Caco-2 (cell line): ENCODE measurements at regions not wholly inside any gene's neighbourhood (a gene's known extent, or its start where the extent isn't known, plus 50 kb on each side); places are given as distances from the start of the nearest gene placed in this dataset.

Experiments
- BruUV-seq: library from RNA; stranded (reverse); fragments of 400-500 nt; replicated peaks from 2 replicates; lab custom pipeline; 2021; lab: Mats Ljungman, UMichigan
- CTCF ChIA-PET: fragments of 300-600 bp; sonication (Branson Sonifier 250); formaldehyde crosslinking; loops from one replicate; lab custom pipeline; 2022; ENCODE audit warnings: antibody characterized with exemption; lab: Charles Lee
- POLR2A ChIA-PET: fragments of 300-600 bp; sonication (Branson Sonifier 250); formaldehyde crosslinking; loops from one replicate; lab custom pipeline; 2022; ENCODE audit warnings: antibody characterized with exemption; lab: Charles Lee
- DNase-seq, 2 experiments: peaks; one replicate each; pipeline versions ENCODE4 v3.0.0 to v3.0.0-alpha.2; 2020 to 2022
- H3K27me3 ChIP-seq: replicated peaks from 2 replicates; pipeline ENCODE4 v1.6.0; 2011; ENCODE audit warnings: low read length; ENCODE audit not compliant: control insufficient read depth, insufficient read depth
- H3K36me3 ChIP-seq: 2 replicates; pipeline ENCODE4 v1.5.1; 2011; ENCODE audit warnings: low read length; ENCODE audit not compliant: control insufficient read depth, insufficient read depth
- H3K4me1 ChIP-seq: fragments of 250-450 bp; sonication (Bioruptor Pico); 2 replicates; pipeline ENCODE4 v1.5.1; 2020; ENCODE audit warnings: mild to moderate bottlenecking
- H3K4me3 ChIP-seq: 2 replicates; pipeline ENCODE4 v1.5.1; 2011; ENCODE audit warnings: low read depth, mild to moderate bottlenecking, control low read depth, low read length
- H3K9me3 ChIP-seq: fragments of 250-450 bp; sonication (Bioruptor Pico); 2 replicates; pipeline ENCODE4 v1.5.1; 2020; ENCODE audit warnings: mild to moderate bottlenecking, moderate library complexity
- H3K27ac Mint-ChIP-seq: one replicate; pipeline ENCODE4 v1.8.0; 2022; ENCODE audit warnings: mixed read lengths; ENCODE audit not compliant: unreplicated experiment
- H3K27me3 Mint-ChIP-seq: one replicate; pipeline ENCODE4 v1.8.0; 2022; ENCODE audit warnings: mixed read lengths; ENCODE audit not compliant: insufficient read depth, unreplicated experiment
- H3K36me3 Mint-ChIP-seq: one replicate; pipeline ENCODE4 v1.8.0; 2022; ENCODE audit warnings: mild to moderate bottlenecking, mixed read lengths; ENCODE audit not compliant: insufficient read depth, unreplicated experiment
- H3K4me1 Mint-ChIP-seq: one replicate; pipeline ENCODE4 v1.8.0; 2022; ENCODE audit warnings: low read depth, mixed read lengths; ENCODE audit not compliant: unreplicated experiment
- H3K4me3 Mint-ChIP-seq: one replicate; pipeline ENCODE4 v1.8.0; 2022; ENCODE audit warnings: mild to moderate bottlenecking, moderate library complexity, mixed read lengths; ENCODE audit not compliant: unreplicated experiment
- H3K9me3 Mint-ChIP-seq: one replicate; pipeline ENCODE4 v1.8.0; 2022; ENCODE audit warnings: mixed read lengths; ENCODE audit not compliant: unreplicated experiment
- intact Hi-C: fragments of 100-400 bp; cut with micrococcal nuclease; formaldehyde crosslinking; loops from one replicate; pipeline ENCODE4 v1.10.0; 2022; ENCODE audit not compliant: unreplicated experiment
- TF ChIP-seq, protein P1 (sequence below), 2 experiments: fragments of 200-600 bp in 1 of 2; IDR thresholded peaks; 1 replicate in 1 of 2; 2 replicates in 1 of 2; pipeline versions ENCODE4 v1.5.1 to v1.8.0; 2011 to 2022; ENCODE audit warnings: antibody characterized with exemption in 1 of 2, control low read depth in 1 of 2, inconsistent platforms in 1 of 2, low read depth in 1 of 2, low read length in 1 of 2, mild to moderate bottlenecking in 1 of 2, moderate library complexity in 1 of 2; ENCODE audit not compliant: insufficient read depth in 1 of 2, severe bottlenecking in 1 of 2, unreplicated experiment in 1 of 2

DNA sequence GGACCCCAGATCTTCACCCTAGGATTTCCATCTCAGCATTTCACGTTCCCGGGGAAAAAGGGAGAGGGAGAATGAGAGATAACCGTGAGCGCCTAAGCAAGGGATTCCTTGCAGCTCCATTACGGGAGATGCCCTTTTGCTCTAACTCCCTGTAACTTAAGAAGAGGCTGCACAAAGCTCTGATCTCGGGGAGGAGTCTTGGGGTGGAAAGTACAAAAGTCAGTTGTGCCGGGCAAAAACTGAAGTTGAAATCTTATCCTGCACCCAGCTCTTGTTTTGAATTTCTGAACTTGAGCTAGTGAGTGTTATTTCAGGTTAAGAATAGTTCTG lies 256.4 kb upstream of the SOX21 start:
- H3K36me3 ChIP-seq, result no peaks in the 10 kb centered on the region
- no peak overlapping the region for H3K4me3 Mint-ChIP-seq
- ChIA-PET CTCF (no interaction called here), POLR2A (no interaction called here)
- no peaks in the 10 kb centered on the region for H3K36me3 Mint-ChIP-seq
- no peak overlapping the region for H3K27ac Mint-ChIP-seq
- H3K27me3 Mint-ChIP-seq, result peaks cover 27% of the 10 kb centered on the region
- intact Hi-C loops, result no loop called here
- no peaks in the 10 kb centered on the region; the same call in none of the 2 replicates for H3K27me3 ChIP-seq
- H3K4me1 Mint-ChIP-seq, result no peaks in the 10 kb centered on the region
- TF ChIP-seq, protein P1, sequence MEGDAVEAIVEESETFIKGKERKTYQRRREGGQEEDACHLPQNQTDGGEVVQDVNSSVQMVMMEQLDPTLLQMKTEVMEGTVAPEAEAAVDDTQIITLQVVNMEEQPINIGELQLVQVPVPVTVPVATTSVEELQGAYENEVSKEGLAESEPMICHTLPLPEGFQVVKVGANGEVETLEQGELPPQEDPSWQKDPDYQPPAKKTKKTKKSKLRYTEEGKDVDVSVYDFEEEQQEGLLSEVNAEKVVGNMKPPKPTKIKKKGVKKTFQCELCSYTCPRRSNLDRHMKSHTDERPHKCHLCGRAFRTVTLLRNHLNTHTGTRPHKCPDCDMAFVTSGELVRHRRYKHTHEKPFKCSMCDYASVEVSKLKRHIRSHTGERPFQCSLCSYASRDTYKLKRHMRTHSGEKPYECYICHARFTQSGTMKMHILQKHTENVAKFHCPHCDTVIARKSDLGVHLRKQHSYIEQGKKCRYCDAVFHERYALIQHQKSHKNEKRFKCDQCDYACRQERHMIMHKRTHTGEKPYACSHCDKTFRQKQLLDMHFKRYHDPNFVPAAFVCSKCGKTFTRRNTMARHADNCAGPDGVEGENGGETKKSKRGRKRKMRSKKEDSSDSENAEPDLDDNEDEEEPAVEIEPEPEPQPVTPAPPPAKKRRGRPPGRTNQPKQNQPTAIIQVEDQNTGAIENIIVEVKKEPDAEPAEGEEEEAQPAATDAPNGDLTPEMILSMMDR (IDR thresholded peaks at IDR 0.05; ENCODE audit: insufficient read depth in 1 of 2, low read depth in 1 of 2, low read length in 1 of 2, severe bottlenecking in 1 of 2, unreplicated experiment in 1 of 2), result no peak
- no peaks in the 10 kb centered on the region for H3K9me3 ChIP-seq
- BruUV-seq, result no TSS peak
- no peak overlapping the region for H3K4me3 ChIP-seq
- no peaks in the 10 kb centered on the region for H3K9me3 Mint-ChIP-seq
- H3K4me1 ChIP-seq, result no peaks in the 10 kb centered on the region
- no peak for DNase-seq

DNA sequence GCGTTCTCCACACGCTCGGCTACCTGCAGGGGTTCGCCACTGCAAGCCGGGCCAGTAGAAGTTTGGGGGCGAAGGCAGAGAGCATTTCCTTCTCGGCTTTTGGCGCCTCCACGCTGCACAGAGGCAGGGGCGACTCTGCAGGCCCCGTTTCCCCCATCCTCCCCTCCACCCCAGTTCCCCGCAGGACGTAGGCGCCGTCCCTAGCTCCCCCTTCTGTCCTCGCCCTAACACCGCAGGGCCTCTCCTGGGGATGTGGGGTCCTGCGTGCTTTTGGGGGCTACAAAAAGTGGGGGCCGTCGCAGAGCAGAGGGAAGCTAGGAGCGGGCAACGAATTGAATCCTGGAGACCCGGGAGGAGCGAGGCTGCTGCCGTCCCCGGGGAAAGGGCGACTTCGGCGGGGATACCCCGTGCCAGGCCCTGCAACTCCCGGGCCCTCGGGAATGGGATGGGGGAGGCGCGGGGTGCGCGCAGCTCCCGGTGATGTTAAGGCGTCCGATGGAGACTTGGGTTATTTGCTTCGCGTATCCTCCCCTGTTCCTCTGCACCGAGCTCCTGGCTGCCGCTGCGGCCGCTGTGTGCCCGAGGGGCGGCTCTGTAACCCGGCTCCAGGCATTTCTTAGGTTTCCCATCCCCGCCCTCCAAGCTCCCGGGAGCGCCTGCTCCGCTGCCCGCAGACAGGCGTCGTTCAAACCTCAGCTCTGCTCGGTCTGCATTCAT lies 255.9 kb upstream of the SOX21 start:
- Histone ChIP-seq H3K27me3 (no peaks in the 10 kb centered on the region; the same call in none of the 2 replicates), H3K4me3 (no peak overlapping the region), H3K4me1 (no peaks in the 10 kb centered on the region), H3K9me3 (no peaks in the 10 kb centered on the region), H3K36me3 (no peaks in the 10 kb centered on the region)
- POLR2A ChIA-PET, result no interaction called here
- TF ChIP-seq, protein P1 (IDR thresholded peaks at IDR 0.05; ENCODE audit: insufficient read depth in 1 of 2, low read depth in 1 of 2, low read length in 1 of 2, severe bottlenecking in 1 of 2, unreplicated experiment in 1 of 2), result no peak
- H3K9me3 Mint-ChIP-seq, result no peaks in the 10 kb centered on the region
- no peaks in the 10 kb centered on the region for H3K4me1 Mint-ChIP-seq
- H3K36me3 Mint-ChIP-seq, result no peaks in the 10 kb centered on the region
- peaks cover 30% of the 10 kb centered on the region for H3K27me3 Mint-ChIP-seq
- no TSS peak for BruUV-seq
- CTCF ChIA-PET, result no interaction called here
- no peak for DNase-seq
- no peak overlapping the region for H3K4me3 Mint-ChIP-seq
- intact Hi-C loops, result no loop called here
- no peak overlapping the region for H3K27ac Mint-ChIP-seq

DNA sequence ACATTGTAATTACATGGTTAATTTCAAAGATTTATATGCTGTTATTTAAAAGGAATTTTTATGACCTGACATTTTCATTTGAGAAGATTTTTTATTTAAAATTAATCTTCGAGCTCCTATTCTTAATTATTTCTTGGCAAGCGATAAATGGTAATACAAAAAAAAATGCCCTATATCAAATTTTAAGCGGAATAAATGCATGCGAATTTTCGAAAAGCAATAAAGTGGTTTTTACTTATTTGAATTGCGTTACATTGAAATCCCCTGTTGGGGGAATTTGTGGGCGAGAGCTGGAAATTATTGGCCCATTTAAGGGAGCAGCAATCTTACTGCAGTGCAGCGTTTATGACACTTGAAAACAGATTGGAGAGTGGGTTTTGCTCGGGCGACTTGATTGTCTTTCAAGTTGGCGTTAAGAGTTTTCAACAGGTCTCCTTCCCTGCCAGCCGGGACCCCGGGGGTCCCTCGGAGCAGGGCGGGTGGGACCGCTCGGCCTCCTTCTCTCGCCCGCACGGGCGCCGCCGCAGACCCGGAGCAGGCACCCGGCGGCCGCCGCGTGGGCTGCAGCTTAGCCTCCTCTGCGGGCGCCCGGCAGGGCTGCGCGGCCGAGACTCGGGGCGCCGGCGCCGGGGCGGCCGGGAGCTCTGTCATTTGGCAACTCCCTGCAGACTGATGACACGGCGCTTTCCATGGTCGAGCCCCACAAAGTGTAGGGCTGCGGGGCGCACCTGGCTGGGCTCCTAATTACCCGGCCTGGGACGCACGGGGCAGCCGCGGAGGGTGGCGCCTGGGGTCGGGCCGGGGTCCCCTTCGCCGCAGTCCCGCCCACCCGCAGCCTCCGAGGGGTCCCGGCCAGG lies 255.1 kb upstream of the SOX21 start:
- Histone ChIP-seq H3K36me3 (no peaks in the 10 kb centered on the region), H3K4me1 (no peaks in the 10 kb centered on the region), H3K9me3 (no peaks in the 10 kb centered on the region), H3K4me3 (no peak overlapping the region), H3K27me3 (no peaks in the 10 kb centered on the region; the same call in none of the 2 replicates)
- intact Hi-C loops, result no loop called here
- TF ChIP-seq, protein P1 (IDR thresholded peaks at IDR 0.05; ENCODE audit: insufficient read depth in 1 of 2, low read depth in 1 of 2, low read length in 1 of 2, severe bottlenecking in 1 of 2, unreplicated experiment in 1 of 2), result no peak
- Mint-ChIP-seq H3K4me3 (no peak overlapping the region), H3K9me3 (no peaks in the 10 kb centered on the region), H3K27me3 (peaks cover 35% of the 10 kb centered on the region), H3K27ac (no peak overlapping the region), H3K4me1 (no peaks in the 10 kb centered on the region), H3K36me3 (no peaks in the 10 kb centered on the region)
- CTCF ChIA-PET, result no interaction called here
- no peak for DNase-seq
- POLR2A ChIA-PET, result no interaction called here
- BruUV-seq, result no TSS peak
